NCI-H1694 (cell line): ENCODE measurements at regions not wholly inside any gene's neighbourhood (a gene's known extent, or its start where the extent isn't known, plus 50 kb on each side); places are given as distances from the start of the nearest gene placed in this dataset.

Experiments used
- DNase-seq: peaks from one replicate; lab custom pipeline; 2025; lab: John Stamatoyannopoulos, UW

DNA sequence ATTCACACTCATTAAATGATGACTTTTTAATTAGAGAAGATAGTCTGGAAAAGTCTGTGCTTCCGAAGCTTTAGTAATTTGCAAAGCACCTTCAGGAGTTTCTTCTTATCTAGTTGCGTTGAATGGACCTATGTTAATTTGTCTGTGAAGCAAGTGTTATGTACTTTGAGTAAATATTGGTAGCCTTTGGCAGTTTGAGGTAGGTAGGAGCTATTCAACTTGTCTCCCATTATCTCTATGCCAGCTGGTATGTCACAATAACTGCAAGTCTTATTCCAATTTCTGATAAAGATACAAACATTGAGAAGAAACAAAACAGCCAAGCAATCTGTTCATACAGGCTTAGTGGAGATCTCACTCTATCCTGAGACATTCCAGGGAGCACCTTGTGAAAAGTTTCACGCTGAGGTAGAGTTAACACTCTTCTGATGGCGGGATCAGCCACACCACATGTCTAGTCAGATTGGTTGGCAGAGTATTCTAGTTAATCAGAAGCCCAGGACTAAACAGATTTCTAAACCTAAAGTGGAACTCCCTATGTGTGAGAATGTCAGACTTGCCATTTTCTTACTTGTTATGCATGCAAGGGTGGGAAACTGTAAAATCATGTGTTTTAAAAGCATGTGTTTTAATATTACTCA, 219.8 kb upstream of the MANEA start:
- no peak for DNase-seq

DNA sequence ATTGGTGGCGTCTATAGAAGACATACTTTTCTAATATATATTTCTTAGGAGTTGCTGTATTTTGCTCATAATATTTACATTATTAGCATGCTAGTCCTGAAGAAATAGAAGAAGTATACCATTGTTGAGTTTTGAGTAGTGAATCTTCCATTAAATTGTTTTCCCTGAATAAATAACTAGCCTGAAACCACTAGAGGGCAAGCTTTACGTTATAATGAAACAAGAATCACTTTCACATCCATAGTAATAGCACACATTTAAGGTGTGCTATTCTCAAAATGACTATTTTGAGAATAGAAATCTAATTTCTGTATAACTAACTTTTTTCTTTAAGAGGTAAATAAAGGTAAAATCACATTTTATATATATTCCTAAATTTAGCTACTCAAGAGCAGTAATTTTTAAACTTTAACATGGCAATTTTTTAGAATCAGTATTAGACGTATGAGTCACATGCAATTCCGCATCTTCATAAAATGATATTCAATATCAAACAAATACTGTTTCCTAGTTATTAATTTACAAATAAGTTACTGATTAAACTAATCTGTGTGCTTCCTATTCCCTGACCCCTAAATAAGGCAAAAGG, 213.2 kb upstream of the MANEA start:
- DNase-seq, result peak; percentile 5

DNA sequence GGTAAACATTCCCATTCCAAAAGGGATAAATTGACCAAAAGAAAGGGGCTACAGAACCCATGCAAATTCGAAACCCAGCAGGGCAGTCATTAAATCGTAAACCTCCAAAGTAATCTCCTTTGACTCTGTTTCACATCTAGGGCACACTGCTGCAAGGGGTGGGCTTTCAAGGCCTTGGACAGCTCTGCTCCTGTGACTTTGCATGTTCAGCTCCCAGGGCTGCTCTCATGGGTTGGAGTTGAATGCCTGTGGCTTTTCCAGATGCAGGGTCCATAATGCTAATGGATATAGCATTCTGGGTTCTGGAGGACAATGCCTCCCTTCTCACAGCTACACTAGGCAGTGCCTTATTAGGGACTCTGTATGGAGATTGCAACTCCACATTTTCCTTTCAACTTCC, 211.9 kb upstream of the MANEA start:
- no peak for DNase-seq

GRCh38 chr6:95366414-95366813, 210.9 kb upstream of the MANEA start:
- no peak for DNase-seq

GRCh38 chr6:95383878-95384277, 193.5 kb upstream of the MANEA start:
- DNase-seq, result no peak

GRCh38 chr6:95384988-95385387, 192.3 kb upstream of the MANEA start:
- no peak for DNase-seq

GRCh38 chr6:95387845-95388244, 189.5 kb upstream of the MANEA start:
- DNase-seq, result no peak

DNA sequence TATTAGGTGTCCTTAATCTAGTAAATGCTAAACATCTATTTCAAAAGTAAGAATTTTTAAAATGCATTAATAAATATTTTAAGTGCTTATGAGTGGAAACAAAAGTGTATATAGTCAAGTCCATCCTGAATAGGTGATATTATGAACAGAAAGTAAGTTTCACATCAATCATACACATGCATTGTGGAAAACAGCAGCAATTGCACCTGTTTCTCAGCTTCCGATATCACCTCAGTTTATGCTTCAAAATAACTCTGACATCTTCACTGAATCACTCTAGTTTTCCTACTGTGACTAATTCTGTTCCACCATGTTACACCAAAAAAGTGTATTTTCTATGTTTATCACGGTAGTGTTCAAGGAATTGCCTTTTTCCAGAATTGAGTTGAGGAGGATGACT, 172.6 kb upstream of the MANEA start:
- DNase-seq, result no peak

- DNase-seq, result no peak
Observed at GRCh38 chr6:95408111-95408510, 169.2 kb upstream of the MANEA start.

GRCh38 chr6:95410168-95410567, 167.2 kb upstream of the MANEA start:
- DNase-seq, result no peak

DNA sequence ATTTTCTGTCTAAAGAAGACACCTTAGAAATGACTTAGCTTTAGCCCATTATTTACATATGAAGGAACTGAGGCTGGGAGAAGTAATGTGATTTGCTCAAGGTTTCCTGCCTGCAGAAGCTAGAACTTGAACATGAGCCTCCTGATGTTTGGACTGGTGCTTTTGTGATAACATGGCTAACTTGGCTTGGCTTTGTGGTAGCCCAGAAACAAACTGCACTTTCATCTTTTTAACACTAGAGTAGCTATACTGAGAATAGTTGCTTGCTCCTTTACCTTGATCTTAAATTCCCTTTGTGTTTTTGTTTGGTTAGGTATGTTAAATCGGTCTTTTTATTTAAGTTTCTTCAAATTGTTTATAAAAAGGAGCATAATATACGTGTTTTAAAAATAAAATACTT, 163.5 kb upstream of the MANEA start:
- DNase-seq, result no peak

- DNase-seq, result no peak
Observed at GRCh38 chr6:95417856-95418255, 159.5 kb upstream of the MANEA start.

DNA sequence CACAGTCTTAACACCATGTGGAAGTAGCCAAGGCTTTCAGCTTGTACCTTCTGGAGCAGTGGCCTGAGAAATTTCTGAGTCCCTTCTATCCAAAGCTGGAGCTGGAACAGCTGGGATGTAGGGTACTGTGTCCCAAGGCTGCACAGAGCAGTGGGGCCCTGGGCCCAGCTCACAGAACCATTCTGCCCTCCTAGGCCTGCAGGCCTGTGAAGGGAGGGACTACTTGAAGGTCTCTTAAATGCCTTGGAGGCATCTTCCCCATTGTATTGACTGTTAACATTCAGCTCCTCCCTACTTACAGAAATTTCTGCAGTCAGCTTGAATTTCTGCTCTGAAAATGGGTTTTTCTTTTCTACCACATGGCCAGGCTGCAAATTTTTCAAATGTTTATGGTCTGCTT, 156.5 kb upstream of the MANEA start:
- no peak for DNase-seq

GRCh38 chr6:95423331-95423730, 154.0 kb upstream of the MANEA start:
- no peak for DNase-seq

GRCh38 chr6:95431637-95432228, 145.6 kb upstream of the MANEA start:
- DNase-seq, result peak; percentile 52

GRCh38 chr6:95439741-95440140, 137.6 kb upstream of the MANEA start:
- no peak for DNase-seq

GRCh38 chr6:95448208-95448607, 129.1 kb upstream of the MANEA start:
- no peak for DNase-seq

GRCh38 chr6:95469511-95469910, 107.8 kb upstream of the MANEA start:
- no peak for DNase-seq

DNA sequence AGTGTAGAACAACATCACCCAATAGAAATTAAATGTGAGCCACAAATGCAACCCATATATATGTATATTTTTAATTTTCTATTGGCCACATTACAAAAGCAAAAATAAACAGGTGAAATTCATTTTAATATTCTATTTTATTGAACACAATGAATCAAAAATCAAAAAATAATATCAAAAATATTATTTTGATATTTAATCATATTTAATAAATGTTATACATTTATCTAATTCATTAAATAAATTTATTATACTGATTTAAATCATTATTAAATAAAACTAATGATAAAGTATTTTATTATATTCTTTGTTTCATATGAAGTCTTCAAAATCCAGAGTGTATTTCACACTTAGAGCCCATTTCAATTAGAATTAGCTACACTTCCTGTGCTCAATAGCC, 98.4 kb upstream of the MANEA start:
- DNase-seq, result no peak

DNA sequence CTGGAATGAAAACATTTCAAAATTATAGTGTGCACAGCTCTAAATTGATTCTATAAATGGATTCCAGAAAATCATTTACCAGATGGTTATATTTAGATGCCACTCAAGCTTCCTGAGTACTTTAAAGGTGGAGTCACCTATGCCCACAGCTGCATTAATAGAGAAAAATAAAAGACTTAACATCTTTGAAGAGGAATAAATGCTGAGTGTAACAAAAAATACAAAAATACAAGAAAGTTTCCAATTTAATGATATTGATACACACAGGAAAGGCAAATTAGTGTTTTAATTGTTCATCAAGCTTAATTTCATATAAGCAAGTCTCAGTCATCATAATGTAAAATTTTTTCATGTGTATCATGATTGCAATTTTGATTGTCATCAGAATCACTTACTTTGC, 89.5 kb upstream of the MANEA start:
- DNase-seq, result no peak

DNA sequence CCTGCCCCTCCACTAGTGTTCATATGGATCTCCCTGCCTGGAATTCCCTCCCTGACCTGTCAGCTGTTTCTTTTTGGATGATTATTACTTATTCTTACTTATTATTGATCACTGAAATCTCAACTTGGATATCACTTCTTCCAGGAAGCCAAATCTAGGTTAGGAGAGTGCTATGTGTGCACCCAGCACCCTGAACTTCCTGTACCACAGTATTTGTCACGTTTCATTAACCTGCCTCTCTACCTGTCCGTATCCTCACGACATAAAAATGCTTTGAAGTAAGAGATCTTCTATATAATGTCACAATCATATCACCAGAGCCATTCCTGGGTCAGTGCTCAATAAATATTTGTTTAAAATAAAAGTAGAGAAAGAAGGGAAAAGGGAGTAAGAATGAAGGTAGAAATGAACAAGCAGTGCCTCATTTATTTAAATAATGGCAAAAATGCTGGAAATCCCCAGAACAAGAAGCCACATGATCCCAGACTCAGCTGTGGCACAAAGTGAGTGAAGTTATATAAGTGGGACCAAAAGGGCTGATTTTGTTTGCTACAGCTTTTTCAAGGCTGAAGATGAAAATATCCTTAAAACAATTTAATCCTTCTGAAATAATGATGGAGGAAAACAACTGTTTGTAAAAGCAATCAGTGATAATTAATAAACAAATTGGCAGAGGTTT, 88.0 kb upstream of the MANEA start:
- no peak for DNase-seq

DNA sequence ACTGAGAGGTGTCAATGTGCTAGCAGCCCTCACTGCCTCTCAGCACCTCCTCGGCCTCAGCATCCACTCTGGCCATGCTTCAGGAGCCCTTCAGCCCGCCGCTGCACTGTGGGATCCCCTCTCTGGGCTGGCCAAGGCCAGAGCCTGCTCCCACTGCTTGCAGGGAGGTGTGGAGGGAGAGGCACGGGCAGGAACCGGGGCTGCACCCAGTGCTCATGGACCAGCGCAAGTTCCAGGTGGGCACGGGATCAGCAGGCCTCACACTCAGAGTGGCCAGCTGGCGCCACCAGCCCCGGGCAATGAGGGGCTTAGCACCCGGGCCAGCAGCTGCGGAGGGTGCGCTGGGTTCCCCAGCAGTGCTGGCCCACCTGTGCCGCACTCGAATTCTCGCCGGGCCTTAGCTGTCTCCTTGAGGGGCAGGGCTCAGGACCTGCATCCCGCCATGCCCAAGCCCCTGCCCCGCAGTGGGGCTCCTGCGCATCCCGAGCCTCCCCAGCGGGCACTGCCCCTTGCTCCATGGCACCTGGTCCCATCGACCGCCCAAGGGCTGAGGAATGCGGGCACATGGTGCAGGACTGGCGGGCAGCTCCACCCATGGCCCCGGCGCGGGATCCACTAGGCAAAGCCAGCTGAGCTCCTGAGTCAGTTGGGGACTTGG, 80.4 kb upstream of the MANEA start:
- no peak for DNase-seq
